A673 (cell line): ENCODE measurements at regions not wholly inside any gene's neighbourhood (a gene's known extent, or its start where the extent isn't known, plus 50 kb on each side); places are given as distances from the start of the nearest gene placed in this dataset.

Experiments
- BruUV-seq: library from RNA; stranded (reverse); fragments of 400-500 nt; replicated peaks from 2 replicates; lab custom pipeline; 2021; lab: Mats Ljungman, UMichigan
- CTCF ChIA-PET: fragments of 300-600 bp; sonication (Branson Sonifier 250); formaldehyde crosslinking; loops from one replicate; lab custom pipeline; 2022; ENCODE audit warnings: antibody characterized with exemption; lab: Charles Lee
- POLR2A ChIA-PET: fragments of 300-600 bp; sonication (Branson Sonifier 250); formaldehyde crosslinking; loops from one replicate; lab custom pipeline; 2022; ENCODE audit warnings: antibody characterized with exemption; ENCODE audit not compliant: low non-redundant PET; lab: Charles Lee
- DNase-seq: peaks from one replicate; pipeline ENCODE4 v3.0.0-alpha.2; 2015; ENCODE audit warnings: low spot score
- H3K27ac ChIP-seq: fragments of 200-600 bp; sonication (generic); 2 replicates; pipeline ENCODE4 v1.5.1; 2016; ENCODE audit warnings: mixed run types, low read depth, mild to moderate bottlenecking, mixed read lengths, antibody characterized with exemption, low read length; ENCODE audit not compliant: poor library complexity, severe bottlenecking
- H3K27me3 ChIP-seq: fragments of 200-600 bp; sonication (generic); replicated peaks from 2 replicates; pipeline ENCODE4 v1.6.1; 2017; ENCODE audit warnings: mixed run types, low read depth, mild to moderate bottlenecking, mixed read lengths, antibody characterized with exemption, low read length; ENCODE audit not compliant: insufficient read depth, poor library complexity
- H3K36me3 ChIP-seq: fragments of 200-600 bp; sonication (generic); 2 replicates; pipeline ENCODE4 v1.6.1; 2016; ENCODE audit warnings: mixed run types, mild to moderate bottlenecking, mixed read lengths, antibody characterized with exemption, low read length; ENCODE audit not compliant: insufficient read depth, poor library complexity, severe bottlenecking
- H3K4me1 ChIP-seq: fragments of 200-600 bp; sonication (generic); 2 replicates; pipeline ENCODE4 v1.6.1; 2017; ENCODE audit warnings: mixed run types, mild to moderate bottlenecking, mixed read lengths, antibody characterized with exemption, low read length; ENCODE audit not compliant: insufficient read depth, poor library complexity, severe bottlenecking
- H3K4me3 ChIP-seq: fragments of 200-600 bp; sonication (generic); 2 replicates; pipeline ENCODE4 v1.5.1; 2016; ENCODE audit warnings: low read depth, mixed run types, mild to moderate bottlenecking, mixed read lengths, low read length; ENCODE audit not compliant: poor library complexity, severe bottlenecking
- H3K9me3 ChIP-seq: fragments of 200-600 bp; sonication (generic); 2 replicates; pipeline ENCODE4 v1.6.1; 2016; ENCODE audit warnings: mixed run types, low read depth, mild to moderate bottlenecking, mixed read lengths, antibody characterized with exemption, low read length; ENCODE audit not compliant: poor library complexity, severe bottlenecking
- EZH2 ChIP-seq: fragments of 200-600 bp; sonication (generic); IDR thresholded peaks from 2 replicates; pipeline ENCODE4 v1.6.1; 2017; ENCODE audit warnings: borderline replicate concordance, low read depth, mild to moderate bottlenecking, mixed read lengths, antibody characterized with exemption, low read length; ENCODE audit not compliant: poor library complexity, severe bottlenecking
- intact Hi-C: fragments of 100-400 bp; cut with micrococcal nuclease; formaldehyde crosslinking; loops from one replicate; pipeline ENCODE4 v1.10.0; 2022; ENCODE audit not compliant: unreplicated experiment
- TF ChIP-seq, protein P1 (sequence below): fragments of 300-800, 200-600 bp; sonication (generic); conservative IDR thresholded peaks from 2 replicates; pipeline ENCODE4 v1.5.1; 2017; ENCODE audit warnings: low read depth, mild to moderate bottlenecking, antibody characterized with exemption, low read length, moderate library complexity, mixed read lengths

DNA sequence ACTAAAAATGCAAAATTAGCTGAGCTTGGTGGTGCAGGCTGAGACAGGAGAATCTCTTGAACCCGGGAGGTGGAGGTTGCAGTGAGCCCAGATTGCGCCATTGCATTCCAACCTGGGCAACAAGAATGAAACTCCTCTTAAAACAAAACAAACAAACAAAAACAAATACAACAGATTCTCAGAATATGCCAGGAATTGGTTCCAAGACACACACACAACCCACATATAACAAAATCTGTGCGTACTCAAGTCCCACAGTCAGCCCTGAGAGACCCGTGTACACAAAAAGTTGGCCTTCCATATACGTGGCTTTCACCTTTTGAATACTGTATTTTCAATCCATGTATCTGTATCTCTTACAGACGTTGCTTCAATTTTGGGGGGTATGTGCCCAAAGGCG, 98.9 kb upstream of the MARCKS start:
- intact Hi-C loops = no loop called here
- Histone ChIP-seq H3K4me1 (peaks cover 13% of the 10 kb centered on the region), H3K27ac (no peak overlapping the region), H3K36me3 (no peaks in the 10 kb centered on the region), H3K9me3 (no peaks in the 10 kb centered on the region), H3K4me3 (no peak overlapping the region), H3K27me3 (no peaks in the 10 kb centered on the region)
- ChIA-PET CTCF (no interaction called here), POLR2A (no interaction called here)
- no peak for DNase-seq
- BruUV-seq = no TSS peak
- TF ChIP-seq EZH2 = no peak
- TF ChIP-seq, protein P1, sequence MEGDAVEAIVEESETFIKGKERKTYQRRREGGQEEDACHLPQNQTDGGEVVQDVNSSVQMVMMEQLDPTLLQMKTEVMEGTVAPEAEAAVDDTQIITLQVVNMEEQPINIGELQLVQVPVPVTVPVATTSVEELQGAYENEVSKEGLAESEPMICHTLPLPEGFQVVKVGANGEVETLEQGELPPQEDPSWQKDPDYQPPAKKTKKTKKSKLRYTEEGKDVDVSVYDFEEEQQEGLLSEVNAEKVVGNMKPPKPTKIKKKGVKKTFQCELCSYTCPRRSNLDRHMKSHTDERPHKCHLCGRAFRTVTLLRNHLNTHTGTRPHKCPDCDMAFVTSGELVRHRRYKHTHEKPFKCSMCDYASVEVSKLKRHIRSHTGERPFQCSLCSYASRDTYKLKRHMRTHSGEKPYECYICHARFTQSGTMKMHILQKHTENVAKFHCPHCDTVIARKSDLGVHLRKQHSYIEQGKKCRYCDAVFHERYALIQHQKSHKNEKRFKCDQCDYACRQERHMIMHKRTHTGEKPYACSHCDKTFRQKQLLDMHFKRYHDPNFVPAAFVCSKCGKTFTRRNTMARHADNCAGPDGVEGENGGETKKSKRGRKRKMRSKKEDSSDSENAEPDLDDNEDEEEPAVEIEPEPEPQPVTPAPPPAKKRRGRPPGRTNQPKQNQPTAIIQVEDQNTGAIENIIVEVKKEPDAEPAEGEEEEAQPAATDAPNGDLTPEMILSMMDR = no peak

DNA sequence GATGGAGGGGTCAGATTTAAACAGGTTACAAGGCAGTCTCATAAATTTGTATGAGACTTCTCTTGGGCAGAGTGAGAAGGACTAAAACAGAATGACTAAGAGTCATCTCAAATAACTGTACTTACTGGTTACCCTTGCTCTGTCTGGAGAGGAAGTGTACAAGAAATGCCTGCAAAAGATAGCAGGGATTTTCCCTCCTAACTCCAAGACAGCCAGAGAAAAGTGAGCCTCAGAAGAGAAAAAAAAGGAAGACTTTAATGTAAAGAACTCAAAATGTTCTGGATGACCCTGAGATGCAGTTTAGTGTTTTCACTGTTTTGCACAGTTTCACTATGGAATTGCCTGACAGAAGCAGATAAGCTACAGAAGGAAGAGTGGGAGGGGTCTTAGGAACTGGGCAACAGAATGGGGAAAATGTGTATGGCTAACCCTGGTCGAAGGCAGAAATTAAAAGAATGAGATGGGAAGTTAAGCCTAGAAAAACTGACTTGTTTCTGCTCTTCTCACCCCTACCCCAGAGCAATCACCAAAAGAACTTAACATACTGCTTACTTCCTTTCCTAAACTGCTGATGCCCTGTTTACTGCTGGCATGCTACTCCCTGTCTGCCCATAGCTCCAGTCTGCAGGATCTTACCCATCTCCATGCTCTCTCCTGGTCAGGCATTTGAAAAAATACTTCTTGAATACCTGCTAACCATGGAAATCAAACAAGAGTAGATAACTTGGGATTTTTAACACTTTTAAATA, 98.1 kb upstream of the MARCKS start:
- H3K27ac ChIP-seq = no peak overlapping the region
- no peaks in the 10 kb centered on the region for H3K9me3 ChIP-seq
- TF ChIP-seq EZH2 = no peak
- TF ChIP-seq, protein P1 = no peak
- no TSS peak for BruUV-seq
- H3K4me1 ChIP-seq = peaks cover 13% of the 10 kb centered on the region
- no peak overlapping the region for H3K4me3 ChIP-seq
- no peaks in the 10 kb centered on the region for H3K36me3 ChIP-seq
- no peaks in the 10 kb centered on the region for H3K27me3 ChIP-seq
- ChIA-PET CTCF (no interaction called here), POLR2A (no interaction called here)
- intact Hi-C loops = no loop called here
- DNase-seq = no peak

DNA sequence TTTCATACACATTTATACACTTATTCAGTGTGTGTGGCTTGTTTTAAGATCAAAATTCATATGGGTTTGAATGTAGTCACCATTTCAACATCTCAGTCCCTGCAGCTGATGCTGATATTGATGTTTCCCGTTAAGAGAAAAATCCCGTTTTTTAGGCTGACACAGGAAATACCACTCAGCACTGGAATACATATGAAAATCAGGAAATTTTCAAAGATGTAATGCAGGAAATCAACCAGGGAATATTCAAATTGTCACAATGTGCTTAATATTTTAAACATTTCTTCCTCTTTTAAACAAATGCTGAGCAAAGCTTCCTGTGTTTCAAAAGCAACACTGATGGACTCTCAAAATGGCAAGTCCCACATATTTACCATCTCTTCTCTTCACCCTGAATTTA, 94.5 kb upstream of the MARCKS start:
- Histone ChIP-seq H3K9me3 (no peaks in the 10 kb centered on the region), H3K27ac (no peak overlapping the region), H3K27me3 (no peaks in the 10 kb centered on the region), H3K36me3 (no peaks in the 10 kb centered on the region), H3K4me3 (no peak overlapping the region), H3K4me1 (peaks cover 7% of the 10 kb centered on the region)
- peak; percentile 14 for DNase-seq
- TF ChIP-seq, protein P1 = no peak
- no peak for TF ChIP-seq EZH2
- BruUV-seq = no TSS peak
- CTCF ChIA-PET = no interaction called here
- intact Hi-C loops = no loop called here
- POLR2A ChIA-PET = no interaction called here
